Panc1 (cell line): ENCODE measurements at regions not wholly inside any gene's neighbourhood (a gene's known extent, or its start where the extent isn't known, plus 50 kb on each side); places are given as distances from the start of the nearest gene placed in this dataset.

ENCODE experiments used
- ATAC-seq: fragments of 200-7000 bp; cut with Tn5 transposase; 2 replicates; pipeline ENCODE4 v1.9.1; 2020; ENCODE audit warnings: mild to moderate bottlenecking, moderate library complexity
- BruUV-seq: library from RNA; stranded (reverse); fragments of 400-500 nt; replicated peaks from 2 replicates; lab custom pipeline; 2021; lab: Mats Ljungman, UMichigan
- CTCF ChIA-PET: fragments of 300-600 bp; sonication (Branson Sonifier 250); formaldehyde crosslinking; loops from one replicate; lab custom pipeline; 2022; ENCODE audit warnings: antibody characterized with exemption; lab: Charles Lee
- POLR2A ChIA-PET: fragments of 300-600 bp; sonication (Branson Sonifier 250); formaldehyde crosslinking; loops from one replicate; lab custom pipeline; 2022; ENCODE audit warnings: antibody characterized with exemption; lab: Charles Lee
- DNase-seq: peaks from one replicate; pipeline ENCODE4 v3.0.0-alpha.2; 2010; ENCODE audit warnings: low read depth, low spot score
- H3K27ac ChIP-seq: 2 replicates; pipeline ENCODE4 v1.5.1; 2011; ENCODE audit warnings: mild to moderate bottlenecking, low read length, inconsistent platforms
- H3K27me3 ChIP-seq: fragments of 200-500 bp; sonication (Bioruptor generic); 2 replicates; pipeline ENCODE4 v1.6.0; 2014; ENCODE audit warnings: low read length, inconsistent platforms; ENCODE audit not compliant: control insufficient read depth, insufficient read depth
- H3K36me3 ChIP-seq: fragments of 200-500 bp; sonication (Bioruptor generic); 2 replicates; pipeline ENCODE4 v1.5.1; 2014; ENCODE audit warnings: inconsistent platforms, mild to moderate bottlenecking, low read length, moderate library complexity; ENCODE audit not compliant: control insufficient read depth, insufficient read depth
- H3K4me1 ChIP-seq: 2 replicates; pipeline ENCODE4 v1.5.1; 2011; ENCODE audit warnings: inconsistent platforms, mild to moderate bottlenecking, low read length, moderate library complexity; ENCODE audit not compliant: control insufficient read depth, insufficient read depth
- H3K4me3 ChIP-seq, 2 experiments: 2 replicates each; pipeline ENCODE4 v1.5.1; 2011 to 2012; ENCODE audit warnings: low read depth in 2 of 2, low read length in 2 of 2, mild to moderate bottlenecking in 2 of 2, inconsistent platforms in 1 of 2, moderate library complexity in 1 of 2
- H3K9me3 ChIP-seq: fragments of 200-500 bp; sonication (Bioruptor generic); 2 replicates; pipeline ENCODE4 v1.5.1; 2014; ENCODE audit warnings: low read depth, mild to moderate bottlenecking, inconsistent platforms, low read length, moderate library complexity; ENCODE audit not compliant: control insufficient read depth, insufficient read depth
- POLR2AphosphoS5 ChIP-seq: IDR thresholded peaks from 2 replicates; pipeline ENCODE4 v1.6.1; 2012; ENCODE audit warnings: mild to moderate bottlenecking, low read depth, low read length, moderate library complexity
- REST ChIP-seq, 2 experiments: IDR thresholded peaks; 2 replicates each; pipeline ENCODE4 v1.6.1; 2011 to 2012; ENCODE audit warnings: low read depth in 2 of 2, control low read depth in 1 of 2, low read length in 1 of 2, mild to moderate bottlenecking in 1 of 2, moderate library complexity in 1 of 2; ENCODE audit not compliant: insufficient read depth in 1 of 2
- SIN3A ChIP-seq: IDR thresholded peaks from 2 replicates; pipeline ENCODE4 v1.6.1; 2012; ENCODE audit warnings: low read depth, mild to moderate bottlenecking, low read length, moderate library complexity, borderline replicate concordance; ENCODE audit not compliant: insufficient read depth
- TCF7L2 ChIP-seq: IDR thresholded peaks from 2 replicates; pipeline ENCODE4 v1.6.1; 2011; ENCODE audit warnings: mild to moderate bottlenecking, low read depth, low read length, inconsistent platforms
- in situ Hi-C: cut with HindIII; loops from 2 replicates; pipeline ENCODE4 v1.10.0; 2016; ENCODE audit warnings: low sequenced_read_pairs, low pct_unique_long_range_greater_than_20kb
- intact Hi-C: fragments of 100-400 bp; cut with micrococcal nuclease; formaldehyde crosslinking; loops from one replicate; pipeline ENCODE4 v1.10.0; 2022; ENCODE audit not compliant: unreplicated experiment
- TF ChIP-seq, protein P1 (sequence below): fragments of 450-650 bp; IDR thresholded peaks from 2 replicates; pipeline ENCODE4 v1.5.1; 2017; ENCODE audit warnings: mild to moderate bottlenecking

DNA sequence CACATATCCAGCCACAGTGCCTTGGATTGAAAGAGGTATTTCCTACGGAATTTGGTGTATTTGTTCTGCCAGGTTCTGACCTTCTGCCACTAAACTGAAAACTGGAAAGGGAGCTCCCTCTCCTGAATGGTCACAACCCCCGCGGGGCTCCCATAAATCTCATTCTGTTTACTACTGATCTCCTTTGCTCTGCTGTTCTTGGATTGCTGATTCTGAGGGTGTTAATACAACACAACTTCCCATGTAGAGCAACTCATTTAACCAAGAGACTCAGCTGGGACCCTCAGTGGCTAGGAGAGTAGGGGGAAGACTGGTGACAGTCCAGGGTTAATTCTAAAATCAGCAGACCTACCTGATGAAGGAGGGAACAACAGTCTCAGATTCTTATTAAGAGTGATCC is 662.9 kb downstream of the INHBA start:
- Histone ChIP-seq H3K27me3 (no peaks in the 10 kb centered on the region), H3K9me3 (no peaks in the 10 kb centered on the region), H3K36me3 (no peaks in the 10 kb centered on the region), H3K4me1 (no peaks in the 10 kb centered on the region), H3K27ac (no peak overlapping the region), H3K4me3 (no peak overlapping the region)
- in situ Hi-C loops, result no loop called here
- DNase-seq (no peak), ATAC-seq (no peak)
- intact Hi-C loops, result no loop called here
- POLR2A ChIA-PET, result no interaction called here
- TF ChIP-seq TCF7L2, result no peak
- no peak for TF ChIP-seq POLR2AphosphoS5
- TF ChIP-seq SIN3A, result no peak
- no peak for TF ChIP-seq REST (IDR thresholded peaks at IDR 0.05; ENCODE audit: insufficient read depth in 1 of 2, low read depth in 2 of 2, low read length in 1 of 2)
- TF ChIP-seq, protein P1, sequence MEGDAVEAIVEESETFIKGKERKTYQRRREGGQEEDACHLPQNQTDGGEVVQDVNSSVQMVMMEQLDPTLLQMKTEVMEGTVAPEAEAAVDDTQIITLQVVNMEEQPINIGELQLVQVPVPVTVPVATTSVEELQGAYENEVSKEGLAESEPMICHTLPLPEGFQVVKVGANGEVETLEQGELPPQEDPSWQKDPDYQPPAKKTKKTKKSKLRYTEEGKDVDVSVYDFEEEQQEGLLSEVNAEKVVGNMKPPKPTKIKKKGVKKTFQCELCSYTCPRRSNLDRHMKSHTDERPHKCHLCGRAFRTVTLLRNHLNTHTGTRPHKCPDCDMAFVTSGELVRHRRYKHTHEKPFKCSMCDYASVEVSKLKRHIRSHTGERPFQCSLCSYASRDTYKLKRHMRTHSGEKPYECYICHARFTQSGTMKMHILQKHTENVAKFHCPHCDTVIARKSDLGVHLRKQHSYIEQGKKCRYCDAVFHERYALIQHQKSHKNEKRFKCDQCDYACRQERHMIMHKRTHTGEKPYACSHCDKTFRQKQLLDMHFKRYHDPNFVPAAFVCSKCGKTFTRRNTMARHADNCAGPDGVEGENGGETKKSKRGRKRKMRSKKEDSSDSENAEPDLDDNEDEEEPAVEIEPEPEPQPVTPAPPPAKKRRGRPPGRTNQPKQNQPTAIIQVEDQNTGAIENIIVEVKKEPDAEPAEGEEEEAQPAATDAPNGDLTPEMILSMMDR, result no peak
- no TSS peak for BruUV-seq
- CTCF ChIA-PET, result no interaction called here

DNA sequence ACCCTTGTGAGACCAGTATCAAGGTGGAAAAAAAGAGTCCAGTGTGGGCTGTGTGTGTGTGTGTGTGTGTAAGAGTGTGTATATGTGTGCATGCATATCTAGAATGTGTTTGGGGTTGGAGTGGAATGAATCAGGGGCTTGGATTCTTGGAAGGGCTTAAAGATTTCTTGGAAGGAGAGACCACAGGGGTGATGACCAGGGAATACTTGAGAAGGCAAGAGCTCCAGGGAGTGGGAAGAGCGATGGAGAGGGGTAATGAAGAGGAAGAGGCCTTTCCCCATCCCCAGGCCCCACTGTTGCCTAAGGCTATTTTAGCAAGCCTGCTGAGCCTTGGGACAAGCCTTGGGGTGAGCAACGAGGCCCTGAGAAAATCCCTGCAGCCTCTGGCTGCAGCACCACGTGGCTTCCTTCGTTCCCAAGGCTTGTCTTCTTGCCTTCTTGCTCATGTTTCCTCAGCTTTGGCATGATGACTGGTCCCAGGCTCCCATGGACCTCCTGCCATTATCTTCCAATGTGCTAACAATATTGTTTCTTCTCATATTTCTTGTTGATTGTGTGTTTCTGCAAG is 663.4 kb downstream of the INHBA start:
- no TSS peak for BruUV-seq
- ATAC-seq, result no peak
- H3K27me3 ChIP-seq, result no peaks in the 10 kb centered on the region
- ChIA-PET CTCF (no interaction called here), POLR2A (no interaction called here)
- no peaks in the 10 kb centered on the region for H3K36me3 ChIP-seq
- no peak overlapping the region for H3K27ac ChIP-seq
- in situ Hi-C loops, result no loop called here
- no peak for DNase-seq
- no peaks in the 10 kb centered on the region for H3K4me1 ChIP-seq
- intact Hi-C loops, result no loop called here
- no peak overlapping the region for H3K4me3 ChIP-seq
- no peak for TF ChIP-seq REST (IDR thresholded peaks at IDR 0.05; ENCODE audit: insufficient read depth in 1 of 2, low read depth in 2 of 2, low read length in 1 of 2)
- TF ChIP-seq, protein P1, result no peak
- TF ChIP-seq TCF7L2, result no peak
- TF ChIP-seq POLR2AphosphoS5, result no peak
- no peak for TF ChIP-seq SIN3A
- H3K9me3 ChIP-seq, result no peaks in the 10 kb centered on the region
